ENCODE measurements at regions not wholly inside any gene's neighbourhood (a gene's known extent, or its start where the extent isn't known, plus 50 kb on each side); places are given as distances from the start of the nearest gene placed in this dataset.

DNA sequence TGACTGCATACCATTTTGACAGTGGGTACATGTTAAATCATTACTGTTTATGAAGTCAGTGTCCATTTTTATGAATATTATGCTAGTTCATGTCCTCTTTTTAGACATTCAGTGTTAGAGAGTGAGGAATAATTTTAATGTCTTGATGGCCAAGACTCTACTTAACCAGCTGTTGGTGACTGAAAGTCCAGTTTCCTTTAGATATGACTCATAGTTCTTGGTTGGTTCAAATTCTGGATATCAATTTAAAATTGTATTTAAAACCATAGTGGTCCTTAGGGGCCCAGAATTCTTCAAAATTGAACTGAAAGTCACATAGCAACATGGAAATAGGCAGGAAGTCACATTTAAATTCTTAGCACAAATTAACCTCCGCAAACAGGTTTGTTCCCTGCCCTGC, 196.5 kb upstream of the PRPS1L1 start:
- TF ChIP-seq CTCF (conservative IDR thresholded peaks at IDR 0.05; ENCODE audit: control insufficient read depth, insufficient read depth, low read depth, low read length), result no peak
- DNase-seq (ENCODE audit: low read depth), result no peak
- no peak overlapping the region for H3K4me3 ChIP-seq (ENCODE audit: control insufficient read depth, low read depth, low read length)

- H3K4me3 ChIP-seq (ENCODE audit: control insufficient read depth, low read depth, low read length), result no peak overlapping the region
- no peak for TF ChIP-seq CTCF (conservative IDR thresholded peaks at IDR 0.05; ENCODE audit: control insufficient read depth, insufficient read depth, low read depth, low read length)
- no peak for DNase-seq (ENCODE audit: low read depth)
These were observed 197.4 kb upstream of the PRPS1L1 start for GRCh38 chr7:18225067-18225466.

GRCh38 chr7:18226598-18226997, 199.0 kb upstream of the PRPS1L1 start:
- H3K4me3 ChIP-seq (ENCODE audit: control insufficient read depth, low read depth, low read length), result no peak overlapping the region
- TF ChIP-seq CTCF (conservative IDR thresholded peaks at IDR 0.05; ENCODE audit: control insufficient read depth, insufficient read depth, low read depth, low read length), result no peak
- no peak for DNase-seq (ENCODE audit: low read depth)

GRCh38 chr7:18228686-18229085, 201.0 kb upstream of the PRPS1L1 start:
- TF ChIP-seq CTCF (conservative IDR thresholded peaks at IDR 0.05; ENCODE audit: control insufficient read depth, insufficient read depth, low read depth, low read length), result no peak
- no peak for DNase-seq (ENCODE audit: low read depth)
- H3K4me3 ChIP-seq (ENCODE audit: control insufficient read depth, low read depth, low read length), result no peak overlapping the region

DNA sequence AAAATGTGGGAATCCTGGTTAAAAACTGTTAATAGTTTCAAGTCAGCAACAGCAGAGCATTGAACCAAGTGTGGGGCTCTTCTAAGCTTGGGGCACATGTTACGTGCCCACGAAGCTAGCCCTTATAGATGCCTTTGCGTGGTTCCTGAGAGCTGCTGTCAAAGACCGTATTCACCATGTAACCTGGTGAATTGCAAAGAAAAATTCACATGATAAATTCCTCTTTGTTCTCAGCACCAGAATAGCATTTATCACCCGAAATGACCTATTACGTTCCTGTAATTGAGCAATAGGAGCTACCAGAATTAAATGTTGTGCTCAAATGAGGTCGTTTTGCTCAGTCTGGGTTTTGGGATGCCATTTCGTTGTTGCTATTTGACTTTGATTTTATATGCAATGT, 202.6 kb upstream of the PRPS1L1 start:
- DNase-seq (ENCODE audit: low read depth), result no peak
- no peak for TF ChIP-seq CTCF (conservative IDR thresholded peaks at IDR 0.05; ENCODE audit: control insufficient read depth, insufficient read depth, low read depth, low read length)
- H3K4me3 ChIP-seq (ENCODE audit: control insufficient read depth, low read depth, low read length), result no peak overlapping the region

DNA sequence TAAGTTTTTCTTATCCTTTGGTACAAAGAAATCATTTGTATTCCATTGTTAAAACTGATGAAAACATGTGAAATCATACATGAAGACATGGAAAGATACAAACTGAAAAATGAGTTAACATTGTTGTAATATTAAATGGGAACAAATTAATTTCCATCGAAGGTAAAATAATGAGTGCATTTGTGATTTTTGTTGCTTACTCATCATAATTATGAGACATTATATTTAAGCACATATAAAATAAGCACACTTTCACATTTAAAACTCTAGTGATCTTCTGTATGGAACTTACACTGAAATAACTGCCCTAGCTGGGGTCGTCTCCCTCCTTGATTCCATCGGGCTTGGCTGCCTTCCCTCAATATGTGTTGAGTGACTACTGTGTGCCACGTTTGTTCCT, 204.2 kb upstream of the PRPS1L1 start:
- DNase-seq (ENCODE audit: low read depth), result no peak
- no peak overlapping the region for H3K4me3 ChIP-seq (ENCODE audit: control insufficient read depth, low read depth, low read length)
- TF ChIP-seq CTCF (conservative IDR thresholded peaks at IDR 0.05; ENCODE audit: control insufficient read depth, insufficient read depth, low read depth, low read length), result no peak

- H3K4me3 ChIP-seq (ENCODE audit: control insufficient read depth, low read depth, low read length), result no peak overlapping the region
- DNase-seq (ENCODE audit: low read depth), result no peak
- no peak for TF ChIP-seq CTCF (conservative IDR thresholded peaks at IDR 0.05; ENCODE audit: control insufficient read depth, insufficient read depth, low read depth, low read length)
These were observed 206.9 kb upstream of the PRPS1L1 start for GRCh38 chr7:18234519-18234918.

All from fibroblast of mammary gland (primary cell).